GM12878 (cell line): ENCODE measurements at regions not wholly inside any gene's neighbourhood (a gene's known extent, or its start where the extent isn't known, plus 50 kb on each side); places are given as distances from the start of the nearest gene placed in this dataset.

Experiments used
- BMI1 ChIP-seq: fragments of 450-650 bp; IDR thresholded peaks from 2 replicates; pipeline ENCODE4 v1.6.1; 2016; ENCODE audit warnings: mild to moderate bottlenecking, moderate library complexity, borderline replicate concordance
- CBFB ChIP-seq: IDR thresholded peaks from 2 replicates; pipeline ENCODE4 v1.6.1; 2016; ENCODE audit warnings: antibody characterized with exemption, low read depth
- ELK1 ChIP-seq: IDR thresholded peaks from 2 replicates; pipeline ENCODE4 v1.6.1; 2012; ENCODE audit warnings: low read depth, low read length, improper control_type of control experiment
- EZH2 ChIP-seq: IDR thresholded peaks from 2 replicates; pipeline ENCODE4 v1.6.1; 2012; ENCODE audit warnings: low read depth, mild to moderate bottlenecking, control low read depth, inconsistent platforms, low read length, borderline replicate concordance; ENCODE audit not compliant: control insufficient read depth
- HCFC1 ChIP-seq: fragments of 150-350 bp; IDR thresholded peaks from 2 replicates; pipeline ENCODE4 v1.6.1; 2014; ENCODE audit warnings: low read length
- KAT2A ChIP-seq: conservative IDR thresholded peaks from 2 replicates; pipeline ENCODE4 v1.6.1; 2011; ENCODE audit warnings: low read depth, low read length; ENCODE audit not compliant: control insufficient read depth
- MEF2A ChIP-seq: IDR thresholded peaks from 2 replicates; pipeline ENCODE4 v1.6.1; 2011; ENCODE audit warnings: low read depth, mild to moderate bottlenecking, low read length, moderate library complexity; ENCODE audit not compliant: insufficient read depth
- TCF12 ChIP-seq: IDR thresholded peaks from 2 replicates; pipeline ENCODE4 v1.6.1; 2011; ENCODE audit warnings: low read depth, mild to moderate bottlenecking, low read length
- ZNF384 ChIP-seq: IDR thresholded peaks from 2 replicates; pipeline ENCODE4 v1.6.1; 2012; ENCODE audit warnings: low read depth, mild to moderate bottlenecking, low read length, improper control_type of control experiment, borderline replicate concordance
- TF ChIP-seq, protein P1 (sequence below), 3 experiments: IDR thresholded peaks in 2 of 3; conservative IDR thresholded peaks in 1 of 3; 2 replicates each; pipeline ENCODE4 v1.5.1; 2011; ENCODE audit warnings: low read depth in 3 of 3, low read length in 3 of 3, mild to moderate bottlenecking in 3 of 3, control low read depth in 2 of 3, moderate library complexity in 2 of 3, inconsistent platforms in 1 of 3, mixed read lengths in 1 of 3; ENCODE audit not compliant: control insufficient read depth in 2 of 3, insufficient read depth in 1 of 3; ENCODE audit errors: extremely low read depth in 1 of 3
- TF ChIP-seq, protein P2 (sequence below): fragments of 450-650 bp; IDR thresholded peaks from 2 replicates; pipeline ENCODE4 v1.6.1; 2017; ENCODE audit warnings: mild to moderate bottlenecking

GRCh38 chr22:22085702-22086500 is 103.3 kb upstream of the TOP3B start:
- TF ChIP-seq CBFB (no peak), ZNF384 (no peak), BMI1 (no peak), MEF2A (no peak), EZH2 (no peak), KAT2A (no peak), TCF12 (no peak), HCFC1 (no peak), ELK1 (no peak)
- TF ChIP-seq, protein P1, sequence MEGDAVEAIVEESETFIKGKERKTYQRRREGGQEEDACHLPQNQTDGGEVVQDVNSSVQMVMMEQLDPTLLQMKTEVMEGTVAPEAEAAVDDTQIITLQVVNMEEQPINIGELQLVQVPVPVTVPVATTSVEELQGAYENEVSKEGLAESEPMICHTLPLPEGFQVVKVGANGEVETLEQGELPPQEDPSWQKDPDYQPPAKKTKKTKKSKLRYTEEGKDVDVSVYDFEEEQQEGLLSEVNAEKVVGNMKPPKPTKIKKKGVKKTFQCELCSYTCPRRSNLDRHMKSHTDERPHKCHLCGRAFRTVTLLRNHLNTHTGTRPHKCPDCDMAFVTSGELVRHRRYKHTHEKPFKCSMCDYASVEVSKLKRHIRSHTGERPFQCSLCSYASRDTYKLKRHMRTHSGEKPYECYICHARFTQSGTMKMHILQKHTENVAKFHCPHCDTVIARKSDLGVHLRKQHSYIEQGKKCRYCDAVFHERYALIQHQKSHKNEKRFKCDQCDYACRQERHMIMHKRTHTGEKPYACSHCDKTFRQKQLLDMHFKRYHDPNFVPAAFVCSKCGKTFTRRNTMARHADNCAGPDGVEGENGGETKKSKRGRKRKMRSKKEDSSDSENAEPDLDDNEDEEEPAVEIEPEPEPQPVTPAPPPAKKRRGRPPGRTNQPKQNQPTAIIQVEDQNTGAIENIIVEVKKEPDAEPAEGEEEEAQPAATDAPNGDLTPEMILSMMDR (IDR thresholded peaks at IDR 0.05 in 2 of 3, conservative IDR thresholded peaks at IDR 0.05 in 1 of 3; ENCODE audit: control insufficient read depth in 2 of 3, extremely low read depth in 1 of 3, insufficient read depth in 1 of 3, low read depth in 3 of 3, low read length in 3 of 3) = no peak
- TF ChIP-seq, protein P2, sequence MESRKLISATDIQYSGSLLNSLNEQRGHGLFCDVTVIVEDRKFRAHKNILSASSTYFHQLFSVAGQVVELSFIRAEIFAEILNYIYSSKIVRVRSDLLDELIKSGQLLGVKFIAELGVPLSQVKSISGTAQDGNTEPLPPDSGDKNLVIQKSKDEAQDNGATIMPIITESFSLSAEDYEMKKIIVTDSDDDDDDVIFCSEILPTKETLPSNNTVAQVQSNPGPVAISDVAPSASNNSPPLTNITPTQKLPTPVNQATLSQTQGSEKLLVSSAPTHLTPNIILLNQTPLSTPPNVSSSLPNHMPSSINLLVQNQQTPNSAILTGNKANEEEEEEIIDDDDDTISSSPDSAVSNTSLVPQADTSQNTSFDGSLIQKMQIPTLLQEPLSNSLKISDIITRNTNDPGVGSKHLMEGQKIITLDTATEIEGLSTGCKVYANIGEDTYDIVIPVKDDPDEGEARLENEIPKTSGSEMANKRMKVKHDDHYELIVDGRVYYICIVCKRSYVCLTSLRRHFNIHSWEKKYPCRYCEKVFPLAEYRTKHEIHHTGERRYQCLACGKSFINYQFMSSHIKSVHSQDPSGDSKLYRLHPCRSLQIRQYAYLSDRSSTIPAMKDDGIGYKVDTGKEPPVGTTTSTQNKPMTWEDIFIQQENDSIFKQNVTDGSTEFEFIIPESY = no peak
